Calu3 (cell line): ENCODE measurements at regions not wholly inside any gene's neighbourhood (a gene's known extent, or its start where the extent isn't known, plus 50 kb on each side); places are given as distances from the start of the nearest gene placed in this dataset.

ENCODE experiments used
- BruUV-seq: library from RNA; stranded (reverse); fragments of 400-500 nt; replicated peaks from 2 replicates; lab custom pipeline; 2021; lab: Mats Ljungman, UMichigan
- CTCF ChIA-PET: fragments of 300-600 bp; sonication (Branson Sonifier 250); formaldehyde crosslinking; loops from one replicate; lab custom pipeline; 2022; ENCODE audit warnings: antibody characterized with exemption; lab: Charles Lee
- DNase-seq: peaks from one replicate; pipeline ENCODE4 v3.0.0; 2022
- H3K27ac Mint-ChIP-seq: one replicate; pipeline ENCODE4 v1.8.0; 2022; ENCODE audit warnings: mixed read lengths; ENCODE audit not compliant: unreplicated experiment
- H3K27me3 Mint-ChIP-seq: one replicate; pipeline ENCODE4 v1.8.0; 2022; ENCODE audit warnings: mixed read lengths; ENCODE audit not compliant: unreplicated experiment
- H3K36me3 Mint-ChIP-seq: one replicate; pipeline ENCODE4 v1.8.0; 2022; ENCODE audit warnings: mild to moderate bottlenecking, moderate library complexity, mixed read lengths; ENCODE audit not compliant: insufficient read depth, unreplicated experiment
- H3K4me1 Mint-ChIP-seq: one replicate; pipeline ENCODE4 v1.8.0; 2022; ENCODE audit warnings: mild to moderate bottlenecking, low read depth, mixed read lengths; ENCODE audit not compliant: unreplicated experiment
- H3K4me3 Mint-ChIP-seq: one replicate; pipeline ENCODE4 v1.8.0; 2022; ENCODE audit warnings: mild to moderate bottlenecking, low read depth, moderate library complexity, mixed read lengths; ENCODE audit not compliant: unreplicated experiment
- H3K9me3 Mint-ChIP-seq: one replicate; pipeline ENCODE4 v1.8.0; 2022; ENCODE audit warnings: low read depth, mixed read lengths; ENCODE audit not compliant: unreplicated experiment
- CTCF ChIP-seq: fragments of 200-600 bp; IDR thresholded peaks from one replicate; pipeline ENCODE4 v1.8.0; 2022; ENCODE audit warnings: antibody characterized with exemption; ENCODE audit not compliant: unreplicated experiment
- intact Hi-C: fragments of 100-400 bp; cut with micrococcal nuclease; formaldehyde crosslinking; loops from one replicate; pipeline ENCODE4 v1.10.0; 2022; ENCODE audit not compliant: unreplicated experiment

- CTCF ChIA-PET: interaction anchor here (0.7 kb wide), 1 partner anchor 71 kb away, joined by 3 read pairs; no protein-coding TSS in a partner anchor
- H3K9me3 Mint-ChIP-seq: no peaks in the 10 kb centered on the region
- intact Hi-C loops: loop anchor here (10.0 kb wide), 1 partner anchor 113 kb away; the partner anchor contains the start of gene SPRY4
- peaks cover 28% of the 10 kb centered on the region for H3K4me1 Mint-ChIP-seq
- no peak overlapping the region for H3K4me3 Mint-ChIP-seq
- no peak overlapping the region for H3K27ac Mint-ChIP-seq
- TF ChIP-seq CTCF: no peak
- no TSS peak for BruUV-seq
- no peaks in the 10 kb centered on the region for H3K36me3 Mint-ChIP-seq
- no peak for DNase-seq
- H3K27me3 Mint-ChIP-seq: no peaks in the 10 kb centered on the region
These were observed 112.7 kb upstream of the SPRY4 start for GRCh38 chr5:142437563-142437962.

GRCh38 chr5:142435410-142436115, 110.7 kb upstream of the SPRY4 start:
- no TSS peak for BruUV-seq
- no peaks in the 10 kb centered on the region for H3K9me3 Mint-ChIP-seq
- CTCF ChIA-PET: interaction anchor here (0.7 to 1.3 kb wide), 2 partner anchors 13 to 38 kb away, joined by 3 read pairs; no protein-coding TSS in a partner anchor
- intact Hi-C loops: loop anchor here (10.0 kb wide), 1 partner anchor 111 kb away; the partner anchor contains the start of gene SPRY4
- H3K4me1 Mint-ChIP-seq: peaks cover 34% of the 10 kb centered on the region
- H3K27me3 Mint-ChIP-seq: no peaks in the 10 kb centered on the region
- no peak overlapping the region for H3K27ac Mint-ChIP-seq
- H3K4me3 Mint-ChIP-seq: no peak overlapping the region
- DNase-seq: no peak
- no peaks in the 10 kb centered on the region for H3K36me3 Mint-ChIP-seq
- TF ChIP-seq CTCF: no peak

- BruUV-seq: no TSS peak
- no peak for DNase-seq
- Mint-ChIP-seq H3K27ac (no peak overlapping the region), H3K27me3 (no peaks in the 10 kb centered on the region), H3K4me3 (no peak overlapping the region), H3K36me3 (no peaks in the 10 kb centered on the region), H3K4me1 (peaks cover 34% of the 10 kb centered on the region), H3K9me3 (no peaks in the 10 kb centered on the region)
- CTCF ChIA-PET: no interaction called here
- intact Hi-C loops: loop anchor here (5.0 to 10.0 kb wide), 2 partner anchors 73 to 109 kb away; partner anchors contain the start of gene SPRY4
- no peak for TF ChIP-seq CTCF
These were observed 109.4 kb upstream of the SPRY4 start for GRCh38 chr5:142434322-142434612.

- DNase-seq: peak; percentile 13
- no peaks in the 10 kb centered on the region for H3K9me3 Mint-ChIP-seq
- peaks cover 34% of the 10 kb centered on the region for H3K4me1 Mint-ChIP-seq
- CTCF ChIA-PET: interaction anchor here (0.9 to 1.2 kb wide), 2 partner anchors 11 to 793 kb away, joined by 4 to 5 read pairs; no protein-coding TSS in a partner anchor
- H3K27me3 Mint-ChIP-seq: no peaks in the 10 kb centered on the region
- no peak overlapping the region for H3K27ac Mint-ChIP-seq
- no peak overlapping the region for H3K4me3 Mint-ChIP-seq
- intact Hi-C loops: loop anchor here (5.0 to 10.0 kb wide), 2 partner anchors 74 to 109 kb away; partner anchors contain the start of gene SPRY4
- H3K36me3 Mint-ChIP-seq: no peaks in the 10 kb centered on the region
- no peak for TF ChIP-seq CTCF
- BruUV-seq: no TSS peak
These were observed 108.9 kb upstream of the SPRY4 start for GRCh38 chr5:142433526-142434321.
